ENCODE measurements at regions not wholly inside any gene's neighbourhood (a gene's known extent, or its start where the extent isn't known, plus 50 kb on each side); places are given as distances from the start of the nearest gene placed in this dataset.
"Not testable (repeated sequence)": the region's sequence is repeated elsewhere in the genome, so short reads cannot be mapped to it uniquely, and the experiment has no call there.

DNA sequence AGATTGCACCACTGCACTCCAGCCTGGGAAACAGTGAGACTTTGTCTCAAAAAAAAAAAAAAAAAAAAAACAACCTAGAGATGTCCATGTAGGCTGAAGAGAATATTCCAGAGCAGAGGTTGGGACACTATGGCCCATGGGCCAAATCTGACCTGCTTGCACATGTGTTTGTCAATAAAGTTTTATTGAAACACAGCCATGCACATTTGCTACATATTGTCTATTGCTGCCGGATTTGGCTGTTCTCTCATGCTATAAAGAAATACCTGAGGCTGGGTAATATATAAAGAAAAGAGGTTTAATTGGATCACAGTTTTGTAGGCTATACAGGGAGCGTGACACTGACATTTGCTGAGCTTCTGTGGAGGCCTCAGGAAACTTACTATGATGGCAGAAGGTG is 102.3 kb upstream of the FAM90A26 start:
- CTCF ChIA-PET; H3K27me3 ChIP-seq (ENCODE audit: insufficient read depth, low read length, poor library complexity, severe bottlenecking); H3K4me3 ChIP-seq (ENCODE audit: low read length); H3K9me3 ChIP-seq (ENCODE audit: low read length); H3K27ac Mint-ChIP-seq; H3K36me3 ChIP-seq (ENCODE audit: insufficient read depth, low read length); DNase-seq; H3K4me1 ChIP-seq (ENCODE audit: insufficient read depth, low read length); H3K4me1 Mint-ChIP-seq; H3K27ac ChIP-seq (ENCODE audit: low read depth, low read length); H3K36me3 Mint-ChIP-seq; POLR2A ChIA-PET; H3K4me3 Mint-ChIP-seq; H3K27me3 Mint-ChIP-seq: not testable (repeated sequence)
- peaks cover 13 to 53% (median 30%) of the 10 kb centered on the region in 5 donors for H3K9me3 Mint-ChIP-seq

DNA sequence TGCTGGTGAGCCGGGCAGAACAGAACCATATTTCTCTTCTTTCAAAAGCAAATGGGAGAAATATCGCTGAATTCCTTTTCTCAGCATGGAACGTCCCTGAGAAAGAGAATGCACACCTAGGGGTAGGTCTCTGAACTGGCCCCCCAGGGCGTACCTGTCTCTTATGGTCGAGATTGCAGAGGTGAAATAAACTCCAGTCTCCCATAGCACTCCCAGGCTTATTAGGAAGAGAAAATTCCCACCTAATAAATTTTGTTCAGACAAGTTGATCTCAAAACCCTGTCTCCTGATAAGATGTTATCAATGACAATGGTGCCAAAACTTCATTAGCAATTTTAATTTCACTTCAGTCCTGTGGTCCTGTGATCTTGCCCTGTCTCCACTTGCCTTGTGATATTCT is 106.6 kb upstream of the FAM90A26 start:
- not testable (repeated sequence) for DNase-seq

DNA sequence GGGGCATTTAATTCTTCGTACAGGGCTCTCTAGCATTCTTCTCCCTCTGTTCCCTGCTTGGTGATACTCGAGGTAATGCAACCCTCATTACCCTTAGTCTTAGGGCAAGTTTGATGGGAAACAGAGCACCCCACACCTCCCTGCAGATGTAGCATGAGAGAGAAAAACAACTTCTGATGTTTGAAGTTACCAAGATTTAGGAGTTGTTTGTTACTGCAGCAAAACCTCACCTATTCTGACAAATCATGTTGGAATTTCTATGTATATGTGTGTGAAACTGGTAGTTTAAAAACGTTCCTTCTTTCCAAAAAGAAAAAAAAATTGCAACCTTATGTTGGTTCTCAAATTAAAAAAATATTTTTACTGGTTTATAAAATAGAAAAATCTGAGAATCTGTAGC is 145.3 kb upstream of the FAM90A26 start:
- H3K27me3 Mint-ChIP-seq; H3K4me3 ChIP-seq (ENCODE audit: low read length); H3K36me3 ChIP-seq (ENCODE audit: insufficient read depth, low read length); DNase-seq; H3K9me3 Mint-ChIP-seq; H3K27ac Mint-ChIP-seq; H3K4me1 ChIP-seq (ENCODE audit: insufficient read depth, low read length); H3K9me3 ChIP-seq (ENCODE audit: low read length); H3K27me3 ChIP-seq (ENCODE audit: insufficient read depth, low read length, poor library complexity, severe bottlenecking); POLR2A ChIA-PET; H3K36me3 Mint-ChIP-seq; H3K4me3 Mint-ChIP-seq; CTCF ChIA-PET; H3K4me1 Mint-ChIP-seq; H3K27ac ChIP-seq (ENCODE audit: low read depth, low read length): not testable (repeated sequence)

More for the DNA sequence above, 106.6 kb upstream of the FAM90A26 start:
- H3K27ac ChIP-seq (ENCODE audit: low read depth, low read length); H3K27ac Mint-ChIP-seq; POLR2A ChIA-PET; H3K4me3 Mint-ChIP-seq; H3K27me3 Mint-ChIP-seq; H3K4me1 ChIP-seq (ENCODE audit: insufficient read depth, low read length); H3K36me3 ChIP-seq (ENCODE audit: insufficient read depth, low read length); CTCF ChIA-PET; H3K9me3 ChIP-seq (ENCODE audit: low read length); H3K4me3 ChIP-seq (ENCODE audit: low read length); H3K4me1 Mint-ChIP-seq; H3K27me3 ChIP-seq (ENCODE audit: insufficient read depth, low read length, poor library complexity, severe bottlenecking): not testable (repeated sequence)
- peaks cover 0 to 15% (median 1%) of the 10 kb centered on the region in 3 donors for H3K36me3 Mint-ChIP-seq
- H3K9me3 Mint-ChIP-seq, result peaks cover 13 to 41% (median 28%) of the 10 kb centered on the region in 5 donors

DNA sequence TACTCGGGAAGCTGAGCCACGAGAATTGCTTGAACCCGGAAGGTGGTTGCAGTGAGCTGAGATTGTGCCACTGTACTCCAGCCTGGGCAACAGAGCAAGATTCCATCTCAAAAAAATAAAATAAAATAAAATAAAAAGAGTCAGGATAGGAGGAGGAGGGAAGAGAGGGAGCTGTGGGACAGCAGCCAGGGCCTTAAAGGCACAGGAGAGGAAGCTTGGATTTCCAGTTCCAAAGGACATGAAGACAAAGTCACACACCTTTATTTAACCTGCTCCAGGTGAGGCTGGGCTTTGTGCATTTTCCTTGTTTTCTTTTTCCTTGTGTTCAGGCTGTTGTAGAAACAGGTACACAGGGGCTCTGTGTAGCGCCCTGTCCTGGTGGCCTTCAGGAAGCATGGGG is 138.2 kb upstream of the HMX1 start:
- H3K4me3 ChIP-seq (ENCODE audit: low read length); H3K27me3 ChIP-seq (ENCODE audit: insufficient read depth, low read length, poor library complexity, severe bottlenecking); CTCF ChIA-PET; H3K27ac Mint-ChIP-seq; H3K36me3 Mint-ChIP-seq; H3K9me3 Mint-ChIP-seq; DNase-seq; POLR2A ChIA-PET; H3K4me1 ChIP-seq (ENCODE audit: insufficient read depth, low read length); H3K4me3 Mint-ChIP-seq; H3K9me3 ChIP-seq (ENCODE audit: low read length); H3K36me3 ChIP-seq (ENCODE audit: insufficient read depth, low read length); H3K27me3 Mint-ChIP-seq; H3K27ac ChIP-seq (ENCODE audit: low read depth, low read length); H3K4me1 Mint-ChIP-seq: not testable (repeated sequence)

DNA sequence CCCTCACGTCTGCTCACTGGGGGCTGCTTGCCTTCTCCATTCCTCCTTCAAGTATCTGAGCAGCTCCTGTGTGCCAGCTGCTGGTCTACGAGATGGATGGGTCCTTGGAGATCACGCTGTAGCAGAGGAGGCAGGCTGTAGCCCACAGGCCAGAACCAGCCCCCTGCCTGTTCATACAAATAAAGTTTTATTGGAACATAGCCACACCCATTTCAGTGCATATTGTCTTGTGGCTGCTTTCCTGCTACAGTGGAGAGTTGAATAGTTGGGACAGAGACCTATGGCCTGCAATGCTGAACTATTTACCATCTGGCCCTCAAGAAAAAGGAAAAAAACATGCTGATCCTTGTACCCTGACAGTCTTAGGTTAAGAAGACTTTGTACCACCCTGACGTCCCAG is 136.8 kb upstream of the HMX1 start:
- H3K4me3 ChIP-seq (ENCODE audit: low read length); H3K9me3 Mint-ChIP-seq; POLR2A ChIA-PET; H3K4me1 ChIP-seq (ENCODE audit: insufficient read depth, low read length); H3K4me1 Mint-ChIP-seq; H3K4me3 Mint-ChIP-seq; H3K36me3 Mint-ChIP-seq; CTCF ChIA-PET; H3K27ac ChIP-seq (ENCODE audit: low read depth, low read length); H3K27me3 Mint-ChIP-seq; DNase-seq; H3K27me3 ChIP-seq (ENCODE audit: insufficient read depth, low read length, poor library complexity, severe bottlenecking); H3K9me3 ChIP-seq (ENCODE audit: low read length); H3K27ac Mint-ChIP-seq; H3K36me3 ChIP-seq (ENCODE audit: insufficient read depth, low read length): not testable (repeated sequence)

DNA sequence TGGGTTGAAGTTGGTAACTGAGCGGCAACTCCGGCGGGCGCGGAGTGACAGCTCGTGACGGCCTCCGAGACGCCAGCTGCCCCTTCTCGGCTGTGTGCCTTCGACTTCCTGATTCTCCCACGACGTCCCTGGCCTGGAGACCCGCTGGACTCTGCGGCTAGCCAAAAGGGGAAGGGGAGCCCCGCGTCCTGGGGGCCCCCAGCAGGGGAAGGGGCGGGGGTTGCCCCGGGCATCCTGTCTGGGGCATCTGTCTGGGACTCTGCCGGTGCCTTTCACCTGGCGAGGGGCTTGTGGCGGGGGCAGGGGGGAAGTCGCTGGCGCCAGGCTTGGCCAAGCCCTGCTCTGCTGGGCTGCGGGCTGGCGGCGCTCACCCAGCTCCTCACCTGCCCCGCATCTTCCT is 129.5 kb upstream of the HMX1 start:
- H3K27ac ChIP-seq (ENCODE audit: low read depth, low read length); H3K36me3 Mint-ChIP-seq; POLR2A ChIA-PET; H3K4me1 ChIP-seq (ENCODE audit: insufficient read depth, low read length); H3K27me3 ChIP-seq (ENCODE audit: insufficient read depth, low read length, poor library complexity, severe bottlenecking); DNase-seq; H3K9me3 Mint-ChIP-seq; H3K36me3 ChIP-seq (ENCODE audit: insufficient read depth, low read length); CTCF ChIA-PET; H3K4me1 Mint-ChIP-seq; H3K9me3 ChIP-seq (ENCODE audit: low read length); H3K4me3 ChIP-seq (ENCODE audit: low read length); H3K27ac Mint-ChIP-seq; H3K4me3 Mint-ChIP-seq: not testable (repeated sequence)
- peaks cover 21 to 27% of the 10 kb centered on the region in 2 donors for H3K27me3 Mint-ChIP-seq

DNA sequence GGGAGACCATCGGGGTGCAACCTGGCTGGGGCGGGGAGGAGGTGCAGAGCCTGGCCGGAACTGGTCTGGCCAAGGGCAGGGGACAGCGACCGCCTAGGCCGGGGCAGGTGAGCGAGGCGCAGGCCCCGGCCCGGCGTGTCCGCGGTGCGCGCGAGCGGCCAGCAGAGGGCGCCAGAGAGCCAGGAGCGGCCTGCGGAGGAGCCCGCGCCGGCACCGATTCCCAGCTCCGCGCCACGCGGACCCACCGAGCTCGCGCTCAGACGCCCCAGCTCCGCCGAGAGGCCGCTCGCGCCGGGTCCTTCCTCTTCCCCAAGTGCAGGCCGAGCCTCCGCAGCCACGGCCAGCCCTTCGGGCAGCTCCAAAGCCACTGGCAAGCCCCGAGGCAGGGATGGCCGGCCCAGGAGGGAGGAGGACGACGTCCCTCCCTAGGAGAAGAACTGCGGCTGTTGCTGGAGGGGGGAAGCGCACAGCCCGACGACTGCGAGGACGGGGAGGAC is 128.9 kb upstream of the HMX1 start:
- H3K36me3 ChIP-seq (ENCODE audit: insufficient read depth, low read length); H3K9me3 ChIP-seq (ENCODE audit: low read length); H3K27ac Mint-ChIP-seq; H3K27me3 ChIP-seq (ENCODE audit: insufficient read depth, low read length, poor library complexity, severe bottlenecking); H3K4me3 ChIP-seq (ENCODE audit: low read length); H3K4me1 Mint-ChIP-seq; CTCF ChIA-PET; POLR2A ChIA-PET; H3K9me3 Mint-ChIP-seq; H3K4me1 ChIP-seq (ENCODE audit: insufficient read depth, low read length); H3K27ac ChIP-seq (ENCODE audit: low read depth, low read length); H3K4me3 Mint-ChIP-seq; H3K36me3 Mint-ChIP-seq: not testable (repeated sequence)
- peaks cover 19 to 23% of the 10 kb centered on the region in 2 donors for H3K27me3 Mint-ChIP-seq
- peak in 4 of 5 donors; percentile 17 to 33 (median 24) for DNase-seq

DNA sequence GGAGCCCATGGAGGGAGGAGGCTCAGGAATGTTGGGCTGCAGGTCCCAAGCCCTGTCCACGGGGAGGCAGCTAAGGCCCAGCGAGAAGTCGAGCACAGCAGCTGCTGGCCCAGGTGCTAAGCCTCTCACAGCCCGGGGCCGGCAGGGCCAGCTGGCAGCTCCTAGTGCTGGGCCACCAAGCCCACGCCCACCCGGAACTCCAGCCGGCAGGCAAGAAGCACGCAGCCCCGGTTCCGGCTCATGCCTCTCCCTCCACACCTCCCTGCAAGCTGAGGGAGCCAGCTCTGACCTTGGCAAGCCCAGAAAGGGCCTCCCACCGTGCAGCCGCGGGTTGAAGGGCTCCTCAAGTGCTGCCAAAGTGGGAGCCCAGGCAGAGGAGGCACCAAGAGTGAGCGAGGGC is 121.3 kb upstream of the HMX1 start:
- H3K36me3 ChIP-seq (ENCODE audit: insufficient read depth, low read length); H3K27me3 Mint-ChIP-seq; H3K4me3 ChIP-seq (ENCODE audit: low read length); H3K4me1 Mint-ChIP-seq; H3K9me3 ChIP-seq (ENCODE audit: low read length); H3K27me3 ChIP-seq (ENCODE audit: insufficient read depth, low read length, poor library complexity, severe bottlenecking); H3K27ac Mint-ChIP-seq; H3K4me3 Mint-ChIP-seq; CTCF ChIA-PET; H3K4me1 ChIP-seq (ENCODE audit: insufficient read depth, low read length); DNase-seq; H3K9me3 Mint-ChIP-seq; POLR2A ChIA-PET; H3K27ac ChIP-seq (ENCODE audit: low read depth, low read length); H3K36me3 Mint-ChIP-seq: not testable (repeated sequence)

DNA sequence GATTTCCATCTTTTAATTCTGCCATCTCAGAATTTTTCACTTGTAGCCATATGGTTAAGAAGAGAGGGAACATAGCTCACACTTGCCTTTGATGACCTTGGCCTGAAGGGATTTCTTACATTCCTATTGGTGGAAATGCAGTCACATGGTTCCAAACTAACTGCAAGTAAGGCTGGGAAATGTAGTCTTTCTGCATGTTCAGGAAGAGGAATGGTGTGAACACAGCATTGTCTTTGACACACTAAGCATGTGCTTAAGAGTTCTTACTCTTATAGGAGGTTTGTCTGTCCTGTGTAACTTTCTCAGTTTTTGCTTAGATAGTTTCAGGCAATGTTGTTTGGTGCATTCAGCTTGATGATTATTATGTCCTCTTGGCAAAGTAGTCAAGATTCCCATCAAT is 119.8 kb upstream of the HMX1 start:
- H3K27ac Mint-ChIP-seq; H3K27me3 ChIP-seq (ENCODE audit: insufficient read depth, low read length, poor library complexity, severe bottlenecking); H3K4me3 ChIP-seq (ENCODE audit: low read length); H3K27ac ChIP-seq (ENCODE audit: low read depth, low read length); H3K9me3 Mint-ChIP-seq; H3K27me3 Mint-ChIP-seq; H3K4me3 Mint-ChIP-seq; CTCF ChIA-PET; H3K9me3 ChIP-seq (ENCODE audit: low read length); DNase-seq; H3K36me3 Mint-ChIP-seq; POLR2A ChIA-PET; H3K4me1 Mint-ChIP-seq; H3K36me3 ChIP-seq (ENCODE audit: insufficient read depth, low read length); H3K4me1 ChIP-seq (ENCODE audit: insufficient read depth, low read length): not testable (repeated sequence)

All from CD8-positive, alpha-beta memory T cell (primary cell).